Esophagus mucosa (tissue), 1 donor: ENCODE measurements at regions not wholly inside any gene's neighbourhood (a gene's known extent, or its start where the extent isn't known, plus 50 kb on each side); places are given as distances from the start of the nearest gene placed in this dataset.
A peak's percentile ranks its signal among the peaks of the same experiment; 100 is the strongest.

Experiments
- ATAC-seq: fragments of 200-7000 bp; cut with Tn5 transposase; one replicate; pipeline ENCODE4 v1.9.1; 2020
- donor health status: DM: yes; HTN: yes; CAD: no.

DNA sequence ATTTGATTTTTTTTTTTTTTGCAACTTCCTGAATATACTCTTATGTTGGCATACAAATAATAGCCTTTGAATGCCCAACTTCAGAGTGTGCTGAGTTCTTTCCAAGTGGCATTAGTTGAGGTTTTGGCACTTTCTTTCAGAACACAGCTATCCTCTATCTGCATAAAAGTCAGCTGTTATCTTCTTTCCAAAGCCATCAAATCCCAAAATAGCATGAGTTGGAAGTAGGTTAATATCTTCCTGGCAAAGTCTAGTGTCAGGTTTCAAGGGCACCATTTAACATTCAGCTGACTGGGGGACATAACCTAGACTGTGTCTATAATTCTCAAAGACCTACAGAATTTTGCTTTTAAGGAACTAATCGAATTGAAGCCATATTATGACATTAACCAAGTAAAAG, 223.9 kb downstream of the PLPP3 start:
- no peak for ATAC-seq

DNA sequence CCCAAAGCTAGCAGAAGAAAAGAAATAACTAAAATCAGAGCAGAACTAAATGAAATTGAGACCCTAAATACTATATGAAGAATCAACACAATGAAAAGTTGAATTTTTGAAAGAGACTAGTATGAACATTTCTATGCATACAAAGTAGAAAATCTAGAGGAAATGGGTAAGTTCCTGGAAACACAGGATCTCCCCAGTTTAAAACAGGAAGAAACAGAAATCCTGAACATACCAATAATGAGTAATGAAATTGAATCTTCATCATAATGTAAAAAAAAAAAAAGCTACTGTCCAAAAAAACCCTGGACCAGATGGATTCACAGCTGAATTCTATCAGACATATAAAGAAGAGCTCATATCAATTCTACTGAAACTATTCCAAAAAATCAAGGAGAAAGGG, 233.5 kb downstream of the PLPP3 start:
- no peak for ATAC-seq

DNA sequence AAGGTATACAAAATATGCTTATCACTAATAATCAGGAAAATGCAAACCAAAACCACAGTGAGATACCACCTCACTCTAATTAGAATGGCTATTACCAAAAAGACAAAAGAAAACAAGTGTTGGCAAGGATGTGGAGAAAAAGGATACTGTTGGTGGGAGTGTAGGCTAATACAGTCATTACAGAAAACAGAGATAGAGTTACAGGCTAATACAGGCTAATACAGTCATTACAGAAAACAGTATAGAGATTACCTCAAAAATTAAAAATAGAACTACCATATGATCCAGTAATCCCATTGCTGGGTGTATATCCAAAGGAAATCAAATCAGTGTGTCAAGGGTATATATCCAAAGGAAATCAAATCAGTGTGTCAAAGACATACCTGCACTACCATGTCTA, 238.4 kb downstream of the PLPP3 start:
- ATAC-seq, result no peak

DNA sequence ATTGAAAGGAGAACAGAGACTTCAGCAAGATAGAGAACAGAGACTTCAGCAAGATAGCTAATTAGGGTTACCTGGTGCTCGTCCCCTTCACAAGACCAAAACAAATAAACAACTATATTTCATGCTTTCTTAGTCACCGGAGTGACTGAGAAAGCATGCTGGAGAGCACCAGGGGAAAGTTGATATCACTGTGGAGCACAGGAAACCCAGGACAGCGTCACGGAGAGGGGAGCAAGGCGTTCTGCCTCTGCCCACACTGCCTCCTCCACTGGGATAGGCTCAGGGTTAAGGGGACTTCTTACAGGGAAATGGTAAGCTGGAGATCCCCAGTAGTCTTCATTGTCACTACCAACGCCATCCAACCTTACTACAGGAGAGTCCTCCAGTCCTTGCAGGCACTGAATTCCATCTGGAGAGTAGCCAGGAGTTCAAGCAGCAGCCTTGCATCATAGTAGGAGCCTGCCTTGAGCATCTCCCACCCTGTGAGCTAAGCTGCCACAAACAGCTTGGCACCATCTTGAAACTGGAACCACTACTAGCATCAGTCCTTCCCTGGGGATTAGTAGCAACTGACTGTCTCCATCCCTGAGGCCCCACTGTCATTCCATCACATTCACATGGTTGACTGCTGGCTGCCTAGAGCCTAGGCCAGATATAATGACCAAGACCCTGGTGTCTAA, 239.4 kb downstream of the PLPP3 start:
- no peak for ATAC-seq

DNA sequence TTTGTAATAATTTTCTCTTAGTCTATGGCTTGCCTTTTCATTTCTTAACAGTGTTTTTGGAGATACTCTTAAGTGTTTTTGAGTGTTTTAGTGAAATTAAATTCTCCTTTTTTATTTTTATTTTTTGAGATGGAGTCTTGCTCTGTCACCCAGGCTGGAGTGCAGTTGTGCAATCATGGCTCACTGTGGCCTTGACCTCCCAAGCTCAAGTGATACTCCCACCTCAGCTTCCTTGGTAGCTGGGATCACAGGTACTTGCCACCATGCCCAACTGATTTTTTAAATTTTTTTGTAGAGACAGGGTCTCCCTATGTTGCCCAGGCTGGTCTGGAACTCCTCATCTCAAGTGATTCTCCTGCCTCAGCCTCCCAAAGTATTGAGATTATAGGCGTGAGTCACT, 240.3 kb downstream of the PLPP3 start:
- no peak for ATAC-seq

DNA sequence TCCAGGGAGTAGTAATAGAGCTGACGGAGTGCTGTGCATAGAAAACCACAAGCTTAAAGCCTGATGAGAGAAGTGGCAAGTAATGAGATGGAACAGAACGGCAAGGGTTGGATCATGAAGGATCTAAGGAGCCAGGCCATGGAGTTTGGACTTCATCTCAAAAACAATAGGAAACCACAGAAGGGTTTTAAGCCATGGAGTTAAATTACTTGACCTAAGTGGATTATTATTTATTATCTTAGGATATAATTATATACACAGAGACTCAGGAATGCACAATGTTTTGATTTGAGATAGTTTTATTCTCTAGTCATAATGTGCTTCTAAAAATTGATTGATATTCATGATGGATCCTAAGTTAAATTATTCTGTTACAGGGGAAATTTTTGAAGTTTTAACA, 242.4 kb downstream of the PLPP3 start:
- ATAC-seq, result no peak

DNA sequence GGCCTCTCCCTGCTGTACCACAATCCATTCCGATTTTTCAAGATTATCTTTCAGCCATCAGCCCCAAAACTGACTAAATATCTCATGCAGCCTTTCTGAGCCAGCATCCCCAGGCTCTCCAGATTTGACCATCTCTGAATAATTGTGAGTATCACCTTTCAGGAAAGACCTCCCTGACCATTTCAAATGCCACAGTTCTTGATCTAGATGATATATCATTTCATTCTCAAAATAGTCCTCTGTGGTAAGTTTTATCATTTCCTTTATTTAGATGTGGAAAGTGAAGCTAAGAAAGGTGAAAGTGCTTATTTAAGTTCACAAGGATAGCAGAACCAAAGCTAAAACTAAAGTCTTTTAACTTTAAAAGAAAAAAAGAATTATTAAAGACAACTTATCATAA, 244.0 kb downstream of the PLPP3 start:
- ATAC-seq, result no peak

DNA sequence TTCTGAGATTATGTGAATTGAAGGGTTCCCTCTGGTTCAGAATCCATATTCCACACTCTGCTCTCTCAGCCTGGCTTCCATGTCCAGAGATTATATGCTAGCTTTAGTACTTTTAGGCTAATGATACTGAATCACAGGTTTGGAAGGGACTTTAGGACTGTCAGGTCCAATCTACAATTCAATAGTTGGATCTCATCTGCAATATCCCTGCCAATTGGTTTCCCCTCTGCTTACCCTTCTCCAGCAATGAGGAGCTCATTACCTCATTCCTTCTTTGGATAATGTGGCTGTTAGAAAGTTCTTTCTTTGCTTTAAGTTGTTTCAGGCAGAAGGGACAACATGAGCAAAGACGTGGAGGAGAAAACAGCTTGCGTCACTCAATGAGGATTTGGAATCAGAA, 245.3 kb downstream of the PLPP3 start:
- ATAC-seq, result no peak

DNA sequence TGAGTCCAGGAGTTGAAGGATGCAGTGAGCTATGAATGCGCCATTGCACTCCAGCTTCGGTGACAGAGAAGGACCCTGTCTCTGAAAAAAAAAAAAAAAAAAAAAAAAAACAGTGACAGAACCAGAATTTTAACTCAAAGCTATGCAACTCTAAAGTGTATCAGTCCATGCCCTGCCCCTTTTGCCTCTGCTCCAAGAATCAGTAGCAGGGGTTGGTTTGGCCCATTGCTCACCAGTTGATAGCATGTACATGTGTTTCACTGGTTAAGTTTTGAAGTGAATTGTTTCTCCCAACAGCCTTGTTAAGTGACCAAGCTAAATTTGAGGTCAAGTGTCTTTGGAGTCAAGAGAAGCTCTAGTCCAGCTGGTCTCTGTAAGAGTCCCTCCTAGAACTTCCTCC, 245.9 kb downstream of the PLPP3 start:
- no peak for ATAC-seq

DNA sequence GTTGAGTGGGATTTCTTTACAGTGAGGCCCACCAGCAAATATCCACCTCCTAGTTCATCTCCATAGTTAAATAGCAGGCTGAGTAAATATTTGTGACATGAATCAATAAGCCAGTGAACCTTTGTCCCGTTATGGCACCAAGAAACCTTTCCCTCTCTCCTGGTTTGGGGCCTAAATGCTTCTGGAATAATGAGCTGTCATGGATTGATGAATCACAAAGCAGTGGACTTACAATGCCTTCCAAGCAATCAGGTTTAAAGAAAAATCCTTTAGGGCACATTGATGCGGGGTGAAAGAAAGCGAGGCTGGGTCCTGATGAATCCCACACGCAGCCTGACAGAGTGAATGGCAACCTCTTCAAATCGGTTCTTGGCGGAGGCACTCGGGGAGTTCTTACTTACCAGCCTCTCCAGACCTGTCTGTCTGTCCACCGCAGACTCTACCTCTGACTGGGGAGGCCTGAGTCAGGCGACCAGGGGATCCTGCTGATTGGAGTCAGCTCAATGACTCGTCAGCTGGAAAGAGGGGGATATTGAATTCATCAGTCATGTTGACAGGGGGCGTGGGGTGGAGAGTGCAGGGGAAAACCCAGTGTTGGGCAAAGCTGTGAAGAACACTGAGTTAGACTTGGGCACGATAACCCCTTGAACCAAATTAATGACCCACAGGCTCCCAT, 247.3 kb downstream of the PLPP3 start:
- no peak for ATAC-seq

DNA sequence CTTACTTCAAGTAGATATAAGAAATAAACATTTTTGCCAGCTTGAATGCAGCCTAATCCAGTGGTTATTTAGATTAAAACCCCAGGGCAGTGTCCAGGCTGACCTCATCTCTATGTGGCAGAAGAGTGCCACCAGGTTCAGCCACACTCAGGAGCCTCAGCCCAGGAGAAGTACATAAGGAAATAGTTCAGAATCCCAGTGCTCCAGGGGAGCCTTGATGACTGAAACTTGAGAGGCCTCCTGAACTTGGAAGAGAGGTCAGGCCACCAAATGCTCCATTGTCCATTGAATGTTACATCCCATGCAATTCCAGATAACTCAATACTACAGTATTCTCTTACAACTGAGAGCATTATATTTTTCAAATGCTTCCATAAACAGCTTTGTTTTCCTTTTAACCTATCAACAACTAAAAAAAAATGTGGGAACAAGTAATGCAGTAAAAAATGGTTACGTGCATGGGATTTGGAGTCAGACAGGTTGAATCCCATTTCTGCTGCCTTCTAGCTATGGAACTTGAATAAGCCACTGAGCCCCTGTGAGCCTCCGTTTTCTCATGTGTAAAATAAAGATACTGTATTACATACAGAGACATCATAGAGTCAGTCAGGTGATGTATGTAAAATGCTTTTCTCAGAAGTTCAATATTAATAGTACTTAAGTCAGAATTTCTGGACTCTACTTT, 248.0 kb downstream of the PLPP3 start:
- no peak for ATAC-seq

DNA sequence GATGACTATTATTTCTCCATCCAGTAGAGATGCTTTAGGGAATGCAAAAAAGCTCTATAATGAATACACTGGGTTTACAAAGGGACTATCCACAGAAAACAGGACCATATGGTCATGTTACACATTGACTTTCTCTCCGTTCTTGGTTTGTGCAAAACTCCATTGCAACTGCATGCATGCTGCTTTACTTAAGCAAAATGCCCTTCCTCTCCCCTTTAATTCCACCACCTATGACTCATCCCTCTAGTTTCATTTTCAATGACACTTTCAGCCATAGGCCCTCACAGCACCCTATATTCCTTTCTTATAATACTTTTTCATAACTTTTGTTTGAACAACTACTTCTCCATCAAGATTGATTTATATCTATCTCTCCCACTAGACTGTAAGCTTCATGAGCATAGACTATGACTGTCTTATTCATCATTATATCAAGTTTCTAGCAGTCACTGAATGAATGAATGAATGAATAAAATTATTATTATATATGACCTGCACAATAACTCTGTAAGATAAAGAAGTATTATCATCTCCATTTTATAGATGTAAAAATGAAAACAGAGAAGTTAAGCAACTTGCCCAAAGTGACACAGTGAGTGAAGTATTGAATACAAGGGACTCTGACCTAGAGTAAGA, 248.9 kb downstream of the PLPP3 start:
- ATAC-seq, result no peak

DNA sequence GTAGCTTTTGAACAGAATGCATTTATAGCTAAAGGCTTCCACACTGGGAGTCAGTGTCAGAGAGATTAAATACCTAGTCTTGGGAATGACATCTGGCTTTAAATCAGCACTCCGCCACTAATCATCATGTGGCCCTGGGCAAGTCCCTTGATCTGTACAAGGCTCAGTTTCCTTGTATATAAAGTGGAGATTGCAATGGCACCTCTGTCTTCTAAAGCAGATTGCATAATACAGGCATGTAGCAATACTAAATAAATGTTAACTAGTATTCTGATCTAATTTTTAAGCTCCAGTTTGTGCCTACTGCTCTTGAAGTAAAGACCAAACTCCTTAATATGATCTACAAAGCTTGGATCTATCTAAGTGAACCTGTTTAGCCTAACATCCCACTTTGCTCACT, 249.4 kb downstream of the PLPP3 start:
- ATAC-seq, result peak; percentile 63

DNA sequence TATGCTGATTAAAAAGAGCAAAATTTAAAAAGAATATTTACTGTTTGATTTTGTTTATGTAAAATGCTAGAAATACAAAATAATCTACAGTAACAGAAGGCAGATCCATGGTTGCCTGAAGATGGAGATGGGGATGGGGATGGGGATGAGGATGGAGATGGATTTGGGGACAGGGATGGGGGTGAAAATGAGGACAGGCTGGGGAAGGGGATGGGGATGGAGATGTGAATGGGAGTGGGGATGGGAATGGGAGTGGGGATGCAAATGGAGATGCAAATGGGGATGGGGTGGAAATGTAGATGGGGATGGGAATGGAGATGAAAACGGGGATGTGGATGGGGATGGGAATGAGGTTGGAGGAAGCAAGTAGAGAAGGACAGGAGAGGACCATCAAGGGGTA, 252.2 kb downstream of the PLPP3 start:
- ATAC-seq, result no peak

DNA sequence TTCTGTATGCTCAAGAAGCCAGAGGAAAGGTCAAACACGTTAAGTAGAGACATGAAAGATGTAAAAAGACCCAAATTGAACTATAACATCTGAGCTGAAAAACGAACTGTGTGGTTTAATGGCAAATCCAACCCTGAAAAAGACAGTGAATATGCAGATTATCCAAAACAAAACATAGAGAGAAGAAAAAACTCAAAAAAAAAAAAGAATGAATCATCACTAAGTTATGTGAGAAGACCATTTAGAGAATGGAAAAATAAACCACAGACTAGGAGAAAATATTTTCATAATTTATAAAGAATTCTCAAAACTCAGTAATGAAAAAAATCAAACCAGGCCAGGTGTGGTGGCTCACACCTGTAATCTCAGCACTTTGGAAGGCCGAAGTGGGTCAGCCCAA, 253.3 kb downstream of the PLPP3 start:
- no peak for ATAC-seq

DNA sequence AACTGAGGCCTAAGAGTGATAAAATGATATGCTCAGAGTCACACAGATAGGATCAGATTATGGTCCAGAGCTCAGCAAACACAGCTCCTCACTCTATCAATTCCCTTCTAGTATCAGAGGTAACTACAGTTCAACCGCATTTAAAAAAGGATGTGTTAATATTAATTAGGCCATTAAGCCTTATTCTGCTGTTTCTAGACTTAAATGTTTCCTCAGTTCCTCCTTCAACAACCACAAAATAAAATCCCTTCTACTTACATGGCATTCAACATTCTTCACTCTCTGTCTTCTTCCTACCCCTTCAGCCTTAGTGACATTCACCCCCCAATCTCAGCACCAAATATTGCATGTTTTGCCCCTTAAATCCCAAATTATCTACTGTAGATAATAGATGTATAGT, 254.9 kb downstream of the PLPP3 start:
- no peak for ATAC-seq

DNA sequence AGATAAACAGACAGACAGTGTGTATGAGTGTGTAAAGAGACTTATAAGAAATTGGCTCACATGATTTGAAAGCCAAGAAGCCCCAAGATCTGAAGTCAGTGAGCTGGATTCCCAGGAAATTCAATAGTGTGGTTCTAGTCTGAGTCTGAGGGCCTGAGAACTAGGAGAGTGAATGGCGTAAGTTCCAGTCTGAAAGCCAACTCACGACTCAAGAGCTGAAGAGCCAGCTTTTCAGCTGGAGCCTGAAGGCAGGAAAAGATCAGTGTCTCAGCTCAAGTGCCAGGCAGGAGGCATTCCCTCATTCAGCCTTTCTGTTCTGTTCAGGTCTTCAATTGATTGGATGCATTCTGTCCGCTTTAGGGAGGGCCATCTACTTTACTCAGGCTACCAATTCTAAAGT, 257.2 kb downstream of the PLPP3 start:
- ATAC-seq, result no peak

DNA sequence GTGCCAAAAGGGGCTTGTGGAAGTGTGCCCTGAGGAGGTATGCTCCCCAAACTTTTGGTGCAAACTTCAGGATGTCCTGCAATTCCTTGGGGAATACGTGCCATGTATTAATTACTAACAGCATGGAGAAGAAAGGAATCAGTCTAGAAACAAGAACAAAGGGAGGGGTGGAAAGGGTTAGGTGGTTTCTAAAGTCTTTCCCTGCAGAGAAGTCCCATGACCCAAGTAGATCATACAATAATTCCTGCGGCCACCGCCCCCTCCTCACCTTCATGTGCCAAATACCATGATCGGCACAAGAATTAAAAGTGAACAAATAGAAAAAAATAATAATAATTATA, 258.2 kb downstream of the PLPP3 start:
- ATAC-seq, result no peak

DNA sequence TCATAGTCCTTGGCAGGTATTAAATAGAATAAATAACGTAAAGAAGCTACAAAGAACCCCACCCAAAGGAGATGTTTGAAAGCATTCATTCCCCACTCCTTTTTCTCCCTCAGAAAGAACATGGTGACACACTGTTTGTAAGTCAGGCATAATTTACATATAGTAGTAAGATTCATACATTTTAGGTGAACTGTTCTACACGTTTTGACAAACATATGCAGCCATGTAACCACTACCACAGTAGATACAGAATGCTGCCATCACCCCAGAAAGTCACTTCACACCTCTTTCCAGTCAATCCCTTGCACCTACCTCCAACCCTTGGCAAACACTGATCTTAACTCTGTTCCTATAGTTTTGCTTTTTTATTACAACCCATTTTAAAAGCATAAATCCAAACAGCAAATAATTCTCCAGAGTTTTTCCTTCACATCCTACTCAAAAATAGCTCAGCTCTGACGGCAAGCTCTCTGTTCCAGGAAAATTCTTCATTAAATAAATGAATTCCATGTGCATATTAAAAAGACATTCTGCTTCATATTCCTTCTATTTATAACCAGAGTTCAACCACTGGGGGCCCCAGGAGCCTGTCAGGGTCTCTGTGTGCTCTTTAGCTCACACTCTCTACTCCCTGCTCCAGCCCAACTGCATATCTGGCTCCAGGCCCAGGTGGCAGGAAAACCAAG, 258.8 kb downstream of the PLPP3 start:
- no peak for ATAC-seq

DNA sequence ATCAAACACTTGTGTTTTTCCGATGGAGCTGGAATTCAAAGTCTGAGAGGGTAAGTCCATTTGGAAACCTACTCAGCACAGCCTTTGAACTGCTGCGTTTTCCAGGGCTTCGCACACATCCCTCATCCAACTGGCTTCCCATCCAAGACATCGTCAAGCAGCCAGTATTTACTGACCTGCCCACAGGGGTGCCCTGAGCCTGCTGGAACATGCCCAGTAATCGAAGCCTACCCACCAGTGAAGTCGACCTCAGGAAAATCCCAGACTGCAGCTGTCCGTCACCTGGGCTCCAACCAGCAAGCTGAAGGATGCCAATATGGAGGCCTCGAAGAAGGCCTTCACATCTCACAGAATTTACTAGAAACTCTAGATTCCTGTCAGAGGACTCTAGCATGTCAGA, 261.6 kb downstream of the PLPP3 start:
- ATAC-seq, result no peak

DNA sequence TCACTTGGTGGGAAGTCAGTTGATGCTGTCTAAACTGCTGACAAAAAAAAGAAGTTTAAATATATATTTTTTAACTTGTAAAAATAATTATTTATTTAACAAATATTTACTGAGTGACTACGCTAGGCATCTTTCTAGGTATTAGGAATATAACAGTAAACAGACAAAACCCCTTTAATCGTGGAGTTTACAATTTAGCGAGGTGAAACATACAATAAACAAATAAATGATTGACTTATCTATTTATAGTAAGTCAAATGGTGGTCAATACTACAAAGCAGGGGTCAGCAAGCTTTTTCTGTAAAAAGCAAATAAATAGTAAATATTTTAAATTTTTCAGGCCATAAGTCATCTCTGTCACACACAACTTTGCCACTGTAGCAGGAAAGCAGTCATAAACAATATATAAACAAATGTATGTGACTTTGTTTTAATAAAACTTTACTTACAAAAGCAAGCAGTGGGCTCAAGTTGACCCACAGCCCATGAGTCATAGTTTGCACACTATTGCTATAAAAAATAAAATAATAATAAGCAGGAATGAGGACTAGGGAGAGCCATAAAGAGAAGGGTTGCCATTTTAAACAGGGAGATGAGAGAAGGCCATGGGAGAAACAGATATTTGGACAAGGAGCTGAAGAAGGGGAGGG, 263.9 kb downstream of the PLPP3 start:
- no peak for ATAC-seq

DNA sequence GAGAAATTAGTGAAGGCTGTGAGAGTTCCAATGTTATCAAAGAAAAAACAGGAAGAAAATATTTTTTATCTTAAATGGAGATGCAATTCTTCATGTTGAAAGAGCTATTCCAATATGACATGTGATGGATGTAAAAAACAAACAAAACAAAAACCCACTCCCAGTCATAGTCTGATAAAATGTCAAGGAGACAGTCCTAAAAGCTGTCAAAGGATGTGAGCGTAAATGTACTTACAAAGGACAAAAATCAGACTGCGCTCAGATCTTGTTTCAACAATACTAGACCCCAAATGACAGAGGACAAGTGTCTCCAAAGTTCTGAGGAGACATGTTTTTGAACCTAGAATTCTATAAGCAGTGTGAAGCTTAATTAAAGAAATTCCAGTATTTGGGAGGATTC, 265.8 kb downstream of the PLPP3 start:
- no peak for ATAC-seq

DNA sequence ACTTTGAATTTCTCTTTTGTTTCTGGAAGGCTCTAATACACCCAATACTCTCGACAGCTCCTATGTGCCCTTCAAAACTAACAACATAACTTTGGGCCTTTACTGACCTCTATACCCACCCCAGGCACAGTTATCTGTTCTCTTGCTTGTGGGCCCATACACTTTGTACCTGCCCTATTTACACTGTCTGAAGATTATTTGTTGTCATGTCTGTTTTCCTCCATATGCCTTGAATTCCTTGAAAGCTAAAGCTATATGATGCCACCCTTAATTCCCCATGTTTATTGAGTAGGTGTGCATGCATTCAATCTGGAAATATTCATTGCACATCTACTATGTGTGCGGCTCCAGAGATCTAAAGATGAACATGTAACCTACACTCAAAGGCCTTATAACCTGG, 267.6 kb downstream of the PLPP3 start:
- ATAC-seq, result no peak
